Peyer's patch (tissue), 4 donors: ENCODE measurements at regions not wholly inside any gene's neighbourhood (a gene's known extent, or its start where the extent isn't known, plus 50 kb on each side); places are given as distances from the start of the nearest gene placed in this dataset.

ENCODE experiments used
- POLR2A ChIP-seq, 2 donors: fragments of 450-650 bp; IDR thresholded peaks; one replicate each; pipeline ENCODE4 v1.5.1; 2017; ENCODE audit warnings: antibody characterized with exemption in 2 of 2, mild to moderate bottlenecking in 2 of 2, moderate library complexity in 2 of 2
- TF ChIP-seq, protein P1 (sequence below), 6 experiments: fragments of 450-650 bp in 4 of 6; fragments of 200-600 bp in 2 of 6; sonication (generic) in 1 of 6; IDR thresholded peaks; one replicate each; pipeline ENCODE4 v1.5.1; 2017 to 2019; ENCODE audit warnings: antibody characterized with exemption in 6 of 6, mild to moderate bottlenecking in 3 of 6, moderate library complexity in 1 of 6

DNA sequence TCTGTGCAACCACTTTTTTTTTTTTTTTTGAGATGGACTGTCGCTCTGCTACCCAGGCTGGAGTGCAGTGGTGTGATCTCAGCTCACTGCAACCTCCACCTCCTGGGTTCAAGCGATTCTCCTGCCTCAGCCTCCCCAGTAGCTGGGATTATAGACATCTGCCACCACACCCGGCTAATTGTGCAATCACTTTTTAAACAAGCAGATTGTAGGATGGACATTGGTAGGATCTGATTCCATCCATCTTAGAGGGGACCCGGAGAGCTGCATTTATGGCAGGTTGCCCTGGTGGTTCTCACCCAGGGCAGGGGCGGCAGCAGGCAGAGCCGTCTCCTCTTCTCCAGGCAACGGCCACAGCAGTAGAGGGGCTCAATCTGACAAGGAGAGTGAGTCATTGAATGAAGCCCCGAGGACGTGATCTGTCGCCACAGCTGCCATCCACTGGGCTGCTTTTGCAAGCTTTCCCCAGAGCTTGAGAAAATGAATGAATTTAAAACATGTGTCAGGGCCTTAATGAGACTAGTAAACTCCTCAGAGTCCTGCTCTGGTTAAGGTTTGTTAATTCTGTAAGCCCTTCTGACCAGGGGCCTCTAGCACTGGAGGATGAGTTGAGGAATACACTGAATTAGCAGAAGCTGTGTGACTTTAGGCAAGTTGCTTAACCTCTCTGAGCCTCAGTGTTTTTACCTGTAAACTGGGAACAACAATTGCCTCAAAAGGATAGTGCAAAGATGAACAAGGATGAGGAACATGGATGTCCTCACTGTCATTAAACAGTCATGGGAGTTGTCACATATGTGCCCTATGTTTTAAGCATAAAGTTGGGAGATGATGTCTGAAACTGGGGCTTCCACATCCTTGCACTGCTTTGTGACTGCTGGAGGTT lies 129.1 kb downstream of the ASB7 start:
- TF ChIP-seq, protein P1, sequence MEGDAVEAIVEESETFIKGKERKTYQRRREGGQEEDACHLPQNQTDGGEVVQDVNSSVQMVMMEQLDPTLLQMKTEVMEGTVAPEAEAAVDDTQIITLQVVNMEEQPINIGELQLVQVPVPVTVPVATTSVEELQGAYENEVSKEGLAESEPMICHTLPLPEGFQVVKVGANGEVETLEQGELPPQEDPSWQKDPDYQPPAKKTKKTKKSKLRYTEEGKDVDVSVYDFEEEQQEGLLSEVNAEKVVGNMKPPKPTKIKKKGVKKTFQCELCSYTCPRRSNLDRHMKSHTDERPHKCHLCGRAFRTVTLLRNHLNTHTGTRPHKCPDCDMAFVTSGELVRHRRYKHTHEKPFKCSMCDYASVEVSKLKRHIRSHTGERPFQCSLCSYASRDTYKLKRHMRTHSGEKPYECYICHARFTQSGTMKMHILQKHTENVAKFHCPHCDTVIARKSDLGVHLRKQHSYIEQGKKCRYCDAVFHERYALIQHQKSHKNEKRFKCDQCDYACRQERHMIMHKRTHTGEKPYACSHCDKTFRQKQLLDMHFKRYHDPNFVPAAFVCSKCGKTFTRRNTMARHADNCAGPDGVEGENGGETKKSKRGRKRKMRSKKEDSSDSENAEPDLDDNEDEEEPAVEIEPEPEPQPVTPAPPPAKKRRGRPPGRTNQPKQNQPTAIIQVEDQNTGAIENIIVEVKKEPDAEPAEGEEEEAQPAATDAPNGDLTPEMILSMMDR (IDR thresholded peaks at IDR 0.05) = no peak
- TF ChIP-seq POLR2A (IDR thresholded peaks at IDR 0.05) = no peak
